Endodermal cell (in vitro differentiated cells): ENCODE measurements at regions not wholly inside any gene's neighbourhood (a gene's known extent, or its start where the extent isn't known, plus 50 kb on each side); places are given as distances from the start of the nearest gene placed in this dataset.

Source experiments
- DNase-seq: peaks from one replicate; pipeline ENCODE4 v3.0.0-alpha.2; 2017
- H3K27ac ChIP-seq: 2 replicates; pipeline ENCODE4 v1.5.1; 2013; ENCODE audit warnings: mild to moderate bottlenecking, low read depth, low read length, moderate library complexity
- H3K27me3 ChIP-seq: 2 replicates; pipeline ENCODE4 v1.6.1; 2013; ENCODE audit warnings: mild to moderate bottlenecking, low read length, moderate library complexity; ENCODE audit not compliant: insufficient read depth, control insufficient read depth, poor library complexity, severe bottlenecking
- H3K36me3 ChIP-seq: 2 replicates; pipeline ENCODE4 v1.7.0; 2013; ENCODE audit warnings: mild to moderate bottlenecking, low read length, moderate library complexity; ENCODE audit not compliant: control insufficient read depth, insufficient read depth
- H3K4me1 ChIP-seq: one replicate; pipeline ENCODE4 v1.7.0; 2013; ENCODE audit warnings: low read length; ENCODE audit not compliant: control insufficient read depth, insufficient read depth
- H3K4me3 ChIP-seq: 2 replicates; pipeline ENCODE4 v1.5.1; 2013; ENCODE audit warnings: mild to moderate bottlenecking, low read length, moderate library complexity
- H3K9ac ChIP-seq: 2 replicates; pipeline ENCODE4 v1.6.1; 2013; ENCODE audit warnings: mild to moderate bottlenecking, low read length, moderate library complexity; ENCODE audit not compliant: poor library complexity, severe bottlenecking; ENCODE audit errors: extremely low read depth
- H3K9me3 ChIP-seq: 2 replicates; pipeline ENCODE4 v1.6.1; 2013; ENCODE audit warnings: mild to moderate bottlenecking, low read length, moderate library complexity; ENCODE audit not compliant: control insufficient read depth
- H3K27ac Mint-ChIP-seq: 2 replicates; pipeline ENCODE4 v1.8.0; 2020; ENCODE audit warnings: mixed read lengths
- H3K27me3 Mint-ChIP-seq: 2 replicates; pipeline ENCODE4 v1.8.0; 2021; ENCODE audit warnings: mild to moderate bottlenecking, mixed read lengths; ENCODE audit not compliant: insufficient read depth
- H3K36me3 Mint-ChIP-seq: 2 replicates; pipeline ENCODE4 v1.8.0; 2020; ENCODE audit warnings: low read depth, mixed read lengths
- H3K4me1 Mint-ChIP-seq: 2 replicates; pipeline ENCODE4 v1.8.0; 2020; ENCODE audit warnings: mixed read lengths
- H3K4me3 Mint-ChIP-seq: 2 replicates; pipeline ENCODE4 v1.8.0; 2020; ENCODE audit warnings: mild to moderate bottlenecking, moderate library complexity, mixed read lengths
- H3K9me3 Mint-ChIP-seq: 2 replicates; pipeline ENCODE4 v1.8.0; 2020; ENCODE audit warnings: mild to moderate bottlenecking, mixed read lengths
- WGBS, 2 experiments: methylation state at CpG; one replicate each; pipeline versions ENCODE4 v1.1.5 to v1.1.7; 2013; ENCODE audit warnings: missing lambda C conversion rate in 2 of 2, mixed read lengths in 1 of 2; ENCODE audit not compliant: insufficient coverage in 1 of 2, insufficient read length in 1 of 2; 5-methylcytosine and 5-hydroxymethylcytosine counted together
- TF ChIP-seq, protein P1 (sequence below): fragments of 200-600 bp; sonication (generic); conservative IDR thresholded peaks from 2 replicates; pipeline ENCODE4 v1.5.0; 2021; ENCODE audit warnings: antibody characterized with exemption, mild to moderate bottlenecking

DNA sequence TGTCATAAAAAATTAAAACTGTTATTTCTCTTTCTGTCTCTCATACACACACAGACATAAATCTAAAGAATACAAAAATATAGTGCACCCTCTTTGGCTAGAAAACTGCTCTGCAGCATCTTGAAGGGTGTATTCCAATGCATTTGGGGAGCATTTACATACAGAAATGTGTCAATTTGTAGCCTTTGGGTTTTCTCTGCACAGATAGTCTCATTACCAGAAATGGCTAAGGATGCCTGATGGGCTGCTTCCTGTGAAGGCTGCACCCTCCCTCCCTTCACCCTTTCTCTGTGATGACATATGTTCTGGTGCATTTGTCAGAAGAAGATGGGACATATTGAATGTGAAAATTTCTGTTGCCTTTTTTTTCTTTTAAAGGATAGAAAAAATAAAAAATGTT is 1239.3 kb downstream of the CDH11 start:
- H3K36me3 Mint-ChIP-seq, result no peaks in the 10 kb centered on the region
- H3K36me3 ChIP-seq, result no peaks in the 10 kb centered on the region
- H3K4me1 Mint-ChIP-seq, result peaks cover 5% of the 10 kb centered on the region

DNA sequence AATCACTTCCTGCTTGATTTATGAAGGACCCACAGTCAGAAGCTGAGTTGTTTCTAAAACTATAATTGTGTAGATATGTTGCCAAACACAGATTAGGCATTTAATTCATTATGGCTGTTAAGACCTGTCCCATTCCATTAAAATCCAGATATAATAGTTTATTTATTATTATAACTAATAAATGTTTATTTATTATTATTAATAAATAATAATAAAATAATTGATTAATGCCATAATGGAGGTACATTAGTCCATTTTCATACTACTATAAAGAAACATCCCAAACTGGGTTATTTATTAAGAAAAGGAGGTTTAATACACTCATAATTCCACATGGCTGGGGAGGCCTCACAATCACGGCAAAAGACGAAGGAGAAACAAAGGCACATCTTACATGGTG is 1240.9 kb downstream of the CDH11 start:
- no peak for DNase-seq
- TF ChIP-seq, protein P1, sequence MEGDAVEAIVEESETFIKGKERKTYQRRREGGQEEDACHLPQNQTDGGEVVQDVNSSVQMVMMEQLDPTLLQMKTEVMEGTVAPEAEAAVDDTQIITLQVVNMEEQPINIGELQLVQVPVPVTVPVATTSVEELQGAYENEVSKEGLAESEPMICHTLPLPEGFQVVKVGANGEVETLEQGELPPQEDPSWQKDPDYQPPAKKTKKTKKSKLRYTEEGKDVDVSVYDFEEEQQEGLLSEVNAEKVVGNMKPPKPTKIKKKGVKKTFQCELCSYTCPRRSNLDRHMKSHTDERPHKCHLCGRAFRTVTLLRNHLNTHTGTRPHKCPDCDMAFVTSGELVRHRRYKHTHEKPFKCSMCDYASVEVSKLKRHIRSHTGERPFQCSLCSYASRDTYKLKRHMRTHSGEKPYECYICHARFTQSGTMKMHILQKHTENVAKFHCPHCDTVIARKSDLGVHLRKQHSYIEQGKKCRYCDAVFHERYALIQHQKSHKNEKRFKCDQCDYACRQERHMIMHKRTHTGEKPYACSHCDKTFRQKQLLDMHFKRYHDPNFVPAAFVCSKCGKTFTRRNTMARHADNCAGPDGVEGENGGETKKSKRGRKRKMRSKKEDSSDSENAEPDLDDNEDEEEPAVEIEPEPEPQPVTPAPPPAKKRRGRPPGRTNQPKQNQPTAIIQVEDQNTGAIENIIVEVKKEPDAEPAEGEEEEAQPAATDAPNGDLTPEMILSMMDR, result no peak
- Mint-ChIP-seq H3K27ac (no peak overlapping the region), H3K27me3 (no peaks in the 10 kb centered on the region), H3K36me3 (no peaks in the 10 kb centered on the region), H3K4me1 (peaks cover 11% of the 10 kb centered on the region), H3K4me3 (no peak overlapping the region), H3K9me3 (no peaks in the 10 kb centered on the region)
- no peaks in the 10 kb centered on the region for H3K36me3 ChIP-seq
- no peaks in the 10 kb centered on the region for H3K27me3 ChIP-seq
- H3K9me3 ChIP-seq, result no peaks in the 10 kb centered on the region
- no peak overlapping the region for H3K9ac ChIP-seq
- 100% methylated on average over 2 of the region's 2 CpGs; no CpG with 5 or more reads in 1 of the 2 experiments for WGBS, 2 experiments
- no peak overlapping the region for H3K27ac ChIP-seq
- H3K4me3 ChIP-seq, result no peak overlapping the region
- no peaks in the 10 kb centered on the region for H3K4me1 ChIP-seq

More for the DNA sequence above, 1239.3 kb downstream of the CDH11 start:
- no peaks in the 10 kb centered on the region for H3K4me1 ChIP-seq
- H3K4me3 ChIP-seq, result no peak overlapping the region
- DNase-seq, result no peak
- H3K27me3 ChIP-seq, result no peaks in the 10 kb centered on the region
- H3K9me3 Mint-ChIP-seq, result no peaks in the 10 kb centered on the region
- H3K9me3 ChIP-seq, result no peaks in the 10 kb centered on the region
- no peak overlapping the region for H3K27ac Mint-ChIP-seq
- no peak overlapping the region for H3K4me3 Mint-ChIP-seq
- H3K9ac ChIP-seq, result no peak overlapping the region
- H3K27ac ChIP-seq, result no peak overlapping the region
- TF ChIP-seq, protein P1, result no peak
- H3K27me3 Mint-ChIP-seq, result no peaks in the 10 kb centered on the region

DNA sequence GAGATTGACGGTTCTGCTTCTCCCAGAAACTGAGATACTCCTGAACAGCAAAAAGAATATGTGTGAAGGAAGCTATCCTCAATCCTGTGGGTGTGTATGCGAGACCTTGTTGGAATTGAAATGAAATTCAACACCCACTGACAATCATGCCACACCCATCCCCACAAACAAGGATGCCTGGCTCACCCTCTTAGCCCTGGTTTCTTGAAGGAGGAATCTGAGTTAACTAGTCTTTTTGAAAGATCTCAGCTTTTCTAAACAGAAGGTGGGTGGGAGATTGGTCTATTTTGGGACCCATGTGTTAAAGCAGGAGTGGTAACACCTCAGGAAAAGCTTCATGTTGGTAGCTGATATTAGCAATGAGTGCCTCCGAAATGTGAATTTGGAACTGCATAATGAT is 1244.5 kb downstream of the CDH11 start:
- H3K4me1 Mint-ChIP-seq, result peaks cover 6% of the 10 kb centered on the region
- peaks cover 2% of the 10 kb centered on the region for H3K9me3 Mint-ChIP-seq
- H3K27me3 Mint-ChIP-seq, result no peaks in the 10 kb centered on the region
- H3K4me3 ChIP-seq, result no peak overlapping the region
- H3K27ac ChIP-seq, result no peak overlapping the region
- H3K4me1 ChIP-seq, result no peaks in the 10 kb centered on the region
- TF ChIP-seq, protein P1, result no peak
- H3K36me3 Mint-ChIP-seq, result no peaks in the 10 kb centered on the region
- 83 to 97% methylated on average over 1 to 2 of the region's 3 CpGs for WGBS, 2 experiments
- H3K27me3 ChIP-seq, result no peaks in the 10 kb centered on the region
- no peak overlapping the region for H3K9ac ChIP-seq
- no peak overlapping the region for H3K27ac Mint-ChIP-seq
- no peaks in the 10 kb centered on the region for H3K36me3 ChIP-seq
- no peak overlapping the region for H3K4me3 Mint-ChIP-seq
- no peak for DNase-seq
- no peaks in the 10 kb centered on the region for H3K9me3 ChIP-seq
